ENCODE measurements at regions not wholly inside any gene's neighbourhood (a gene's known extent, or its start where the extent isn't known, plus 50 kb on each side); places are given as distances from the start of the nearest gene placed in this dataset.
A peak's percentile ranks its signal among the peaks of the same experiment; 100 is the strongest.
"Not testable (repeated sequence)": the region's sequence is repeated elsewhere in the genome, so short reads cannot be mapped to it uniquely, and the experiment has no call there.

DNA sequence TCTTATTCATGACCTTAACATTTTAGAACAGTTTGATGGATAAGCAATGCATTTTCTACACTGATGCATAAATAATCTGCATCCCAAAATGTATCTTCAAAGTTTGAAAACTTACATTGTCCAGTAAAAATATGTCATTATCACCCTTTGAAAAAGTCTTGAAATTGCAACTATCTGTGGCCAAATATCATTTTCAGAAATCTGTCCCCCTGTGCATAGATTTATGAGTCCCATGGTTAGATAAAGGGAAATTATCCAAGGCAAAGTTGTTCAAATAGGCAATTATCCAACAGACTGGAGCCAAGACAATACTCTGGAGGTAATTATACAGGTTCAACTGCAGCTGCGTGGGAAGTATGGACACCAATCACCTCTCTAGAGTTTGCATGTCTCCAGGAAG lies 182.5 kb upstream of the INTU start:
- DNase-seq: no peak

DNA sequence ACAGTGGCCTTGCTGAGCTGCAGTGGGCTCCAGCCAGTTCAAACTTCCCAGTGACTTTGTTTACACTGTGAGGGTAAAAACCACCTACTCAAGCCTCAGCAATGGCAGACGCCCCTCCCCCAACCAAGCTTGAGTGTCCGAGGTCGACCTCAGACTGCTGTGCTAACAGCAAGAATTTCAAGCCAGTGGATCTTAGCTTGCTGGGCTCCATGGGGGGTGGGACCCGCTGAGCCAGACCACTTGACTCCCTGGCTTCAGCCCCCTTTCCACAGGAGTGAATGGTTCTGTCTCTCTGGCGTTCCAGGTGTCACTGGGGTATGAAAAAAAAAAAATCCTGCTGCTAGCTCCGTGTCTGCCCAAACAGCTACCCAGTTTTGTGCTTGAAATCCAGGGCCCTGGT lies 168.9 kb upstream of the INTU start:
- no peak for DNase-seq

DNA sequence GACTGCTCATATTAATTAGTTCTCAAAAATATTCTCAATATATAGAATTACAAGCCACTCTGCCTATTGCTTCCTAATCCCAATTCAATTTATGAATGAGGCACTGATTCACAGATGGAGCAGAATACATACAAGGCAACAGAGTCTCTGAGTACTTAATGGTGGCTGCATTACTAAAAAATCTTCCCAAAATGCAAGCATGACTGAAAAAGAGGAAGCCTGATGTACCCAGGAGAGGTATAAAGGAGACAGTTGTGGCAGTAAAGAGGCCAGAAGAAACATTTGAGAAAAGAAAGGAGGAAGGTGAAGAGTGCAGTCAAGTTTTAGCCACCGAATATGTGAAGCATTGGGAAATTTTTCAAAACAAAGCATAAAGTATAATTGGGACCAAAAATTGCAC lies 163.2 kb upstream of the INTU start:
- DNase-seq: no peak

DNA sequence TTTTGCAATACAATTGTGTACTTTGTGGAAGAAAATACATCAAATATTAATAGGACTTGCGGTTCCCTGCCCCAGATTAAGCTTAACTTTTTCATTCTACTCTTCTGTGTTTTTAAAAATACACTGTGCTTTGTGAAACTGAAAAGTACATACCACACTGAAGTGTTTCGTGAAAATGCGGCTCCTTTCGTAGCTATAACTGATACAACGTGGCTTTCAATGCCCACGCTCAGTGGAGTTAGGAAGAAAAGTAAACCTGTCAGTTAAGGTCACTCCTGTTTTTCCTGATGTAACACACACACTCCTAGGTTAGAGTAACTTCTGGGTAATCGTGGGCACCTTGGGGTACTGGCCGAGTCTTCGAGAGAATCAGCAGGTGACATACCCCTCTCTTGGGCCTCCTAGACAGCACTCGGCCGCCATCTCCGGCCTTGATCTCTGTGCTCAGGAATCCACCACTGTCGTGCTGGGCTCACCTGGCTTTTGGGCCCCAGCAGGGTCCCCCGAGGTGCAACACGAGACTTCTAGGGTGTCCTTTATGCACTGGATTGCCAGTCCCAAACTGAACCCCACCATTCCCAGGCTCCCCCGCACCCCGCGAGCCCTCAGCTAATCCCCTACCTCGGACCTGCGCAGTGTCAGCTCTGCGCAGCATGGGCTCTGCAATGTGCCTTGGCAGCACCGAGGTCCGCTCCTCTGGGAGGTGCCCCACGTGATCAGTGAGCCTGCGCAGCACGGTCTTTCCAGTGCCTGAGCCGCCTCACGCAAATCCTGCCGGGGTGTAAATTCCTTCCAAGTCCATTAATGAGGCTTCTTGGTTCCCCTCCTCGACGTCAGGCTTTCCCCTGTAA lies 162.6 kb upstream of the INTU start:
- DNase-seq: no peak

DNA sequence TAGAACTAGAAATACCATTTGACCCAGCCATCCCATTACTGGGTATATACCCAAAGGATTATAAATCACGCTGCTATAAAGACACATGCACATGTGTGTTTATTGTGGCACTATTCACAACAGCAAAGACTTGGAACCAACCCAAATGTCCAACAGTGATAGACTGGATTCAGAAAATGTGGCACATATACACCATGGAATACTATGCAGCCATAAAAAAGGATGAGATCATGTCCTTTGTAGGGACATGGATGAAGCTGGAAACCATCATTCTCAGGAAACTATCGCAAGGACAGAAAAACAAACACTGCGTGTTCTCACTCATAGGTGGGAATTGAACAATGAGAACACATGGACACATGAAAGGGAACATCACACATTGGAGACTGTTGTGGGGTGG lies 154.5 kb upstream of the INTU start:
- DNase-seq: not testable (repeated sequence)

DNA sequence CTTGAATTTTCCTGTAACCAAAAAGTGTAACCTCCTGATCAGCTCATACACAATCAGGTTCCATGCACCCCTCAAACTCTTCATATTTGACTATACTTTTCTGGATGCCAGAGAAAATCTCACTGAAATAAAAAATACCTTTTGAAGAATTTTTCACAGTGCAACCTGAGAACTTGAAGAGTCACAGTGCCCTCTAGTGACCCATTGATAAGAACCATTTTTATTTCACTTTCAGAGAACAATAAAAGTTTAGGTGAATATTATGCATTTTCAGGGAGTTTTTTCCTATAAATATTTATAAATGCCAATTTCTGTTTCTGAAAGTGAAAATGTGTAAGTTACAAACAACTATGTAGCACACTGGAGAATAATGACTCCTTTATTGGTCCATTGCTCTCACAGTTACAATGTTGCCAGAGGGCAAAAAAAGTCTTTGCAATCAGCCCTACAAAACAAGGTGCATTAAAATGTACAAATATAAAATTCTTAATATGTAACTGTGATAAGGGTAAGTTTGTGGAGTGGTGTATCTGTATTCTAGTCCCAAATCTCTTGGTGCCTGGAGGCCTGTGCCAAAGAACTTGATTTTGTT lies 153.6 kb upstream of the INTU start:
- peak; percentile 5 for DNase-seq

DNA sequence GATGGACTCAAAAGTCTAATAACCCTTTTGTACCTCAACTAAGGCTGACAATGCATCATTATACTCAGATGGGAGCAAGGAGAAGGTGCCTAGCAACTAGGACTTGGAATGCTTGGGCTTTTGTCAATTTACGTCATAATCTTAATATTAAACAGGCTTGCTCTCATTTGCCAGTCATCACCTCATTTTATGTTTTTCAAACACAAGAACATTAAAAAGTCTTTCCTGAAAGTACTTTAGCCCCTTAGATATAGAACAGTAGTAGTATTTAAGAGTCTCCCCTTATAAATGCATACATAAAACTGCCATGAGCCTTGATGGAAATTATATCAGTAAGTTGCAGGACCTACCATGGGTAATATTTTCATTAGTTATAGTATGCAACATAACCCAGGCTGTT lies 150.7 kb upstream of the INTU start:
- no peak for DNase-seq

DNA sequence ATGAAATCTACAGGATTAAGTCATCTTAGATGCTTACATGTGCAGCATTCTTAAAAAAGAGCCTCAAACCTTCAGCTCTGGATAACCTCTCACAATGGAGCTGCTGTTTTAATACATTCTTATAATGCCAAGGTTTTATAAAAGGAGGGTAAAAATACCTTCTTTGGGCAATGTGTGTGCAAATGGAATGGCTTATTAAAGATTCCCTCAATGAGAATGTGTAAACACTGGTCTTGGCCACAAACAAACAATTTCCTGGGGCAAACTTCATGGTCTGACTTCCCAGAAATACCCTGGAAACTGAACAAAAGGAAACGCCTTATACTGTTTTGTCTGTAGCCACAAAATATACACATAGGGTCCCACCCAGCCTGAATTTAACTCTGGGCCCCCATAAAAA lies 148.6 kb upstream of the INTU start:
- DNase-seq: no peak

DNA sequence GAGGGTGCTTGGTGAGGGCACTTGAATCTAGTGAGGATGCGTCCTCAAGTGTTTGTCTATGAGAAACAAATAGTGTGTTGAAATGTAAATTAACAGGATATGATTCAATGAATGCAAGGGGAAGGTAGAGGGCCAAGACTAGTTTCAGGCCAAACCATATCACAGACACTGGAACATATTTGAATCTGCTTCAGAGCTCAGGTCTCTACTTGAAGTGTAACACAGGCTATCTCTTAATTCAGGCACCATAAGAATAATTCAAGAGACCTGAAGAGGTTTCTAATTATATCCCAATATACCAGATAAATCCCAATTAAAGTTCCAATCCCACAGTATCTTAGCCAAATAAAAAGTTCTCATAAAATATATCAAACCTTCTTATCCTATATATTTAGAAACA lies 146.5 kb upstream of the INTU start:
- no peak for DNase-seq

DNA sequence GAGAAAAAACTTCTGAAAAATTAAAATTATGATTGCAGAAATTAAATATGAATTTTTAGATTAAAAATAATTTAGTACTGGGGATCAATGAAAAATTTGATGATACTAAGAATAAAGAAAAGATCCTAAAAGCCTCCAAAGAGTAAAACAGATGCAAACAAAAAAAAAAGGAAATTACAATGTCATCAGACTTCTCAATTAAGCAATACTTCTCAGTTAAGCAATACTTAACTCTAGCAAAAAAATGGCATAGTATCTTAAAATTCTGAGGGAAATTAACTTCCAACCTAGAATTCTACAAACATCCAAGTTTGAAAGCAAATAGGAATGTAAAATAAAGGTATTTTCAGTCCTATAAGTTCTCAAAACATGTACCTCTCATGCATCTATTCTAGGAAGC lies 141.2 kb upstream of the INTU start:
- DNase-seq: peak; percentile 59

DNA sequence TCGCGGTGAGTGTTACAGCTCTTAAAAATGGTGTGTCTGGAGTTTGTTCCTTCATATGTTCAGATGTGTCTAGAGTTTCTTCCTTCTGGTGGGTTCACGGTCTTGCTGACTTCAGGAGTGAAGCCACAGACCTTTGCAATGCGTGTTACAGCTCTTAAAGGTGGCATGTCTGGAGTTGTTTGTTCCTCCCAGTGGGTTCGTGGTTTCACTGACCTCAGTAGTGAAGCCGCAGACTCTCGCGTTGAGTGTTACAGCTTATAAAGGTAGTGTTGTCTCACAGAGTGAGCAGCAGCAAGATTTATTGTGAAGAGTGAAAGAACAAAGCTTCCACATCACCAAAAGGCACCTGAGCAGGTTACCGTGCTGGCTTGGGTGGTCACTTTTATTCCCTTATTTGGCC lies 135.9 kb upstream of the INTU start:
- DNase-seq: not testable (repeated sequence)

DNA sequence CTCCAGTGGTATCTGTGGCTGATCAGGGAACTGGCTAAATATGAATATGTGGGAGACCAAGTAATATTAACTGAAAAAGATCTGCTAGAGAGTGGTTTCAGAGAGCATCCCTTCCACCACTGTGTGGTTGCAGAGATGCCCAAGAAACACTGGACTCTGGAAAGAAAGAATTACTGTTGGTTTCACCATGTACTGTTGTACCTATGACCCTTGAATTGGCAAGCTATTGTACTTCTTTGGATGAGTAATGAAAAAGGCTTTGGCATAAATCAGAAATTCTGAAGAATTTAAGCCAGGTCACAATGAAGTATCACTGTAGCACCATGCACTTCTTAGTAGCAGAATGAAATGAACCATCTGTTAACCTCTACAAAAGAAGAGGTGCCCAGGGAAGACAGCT lies 134.4 kb upstream of the INTU start:
- DNase-seq: no peak

DNA sequence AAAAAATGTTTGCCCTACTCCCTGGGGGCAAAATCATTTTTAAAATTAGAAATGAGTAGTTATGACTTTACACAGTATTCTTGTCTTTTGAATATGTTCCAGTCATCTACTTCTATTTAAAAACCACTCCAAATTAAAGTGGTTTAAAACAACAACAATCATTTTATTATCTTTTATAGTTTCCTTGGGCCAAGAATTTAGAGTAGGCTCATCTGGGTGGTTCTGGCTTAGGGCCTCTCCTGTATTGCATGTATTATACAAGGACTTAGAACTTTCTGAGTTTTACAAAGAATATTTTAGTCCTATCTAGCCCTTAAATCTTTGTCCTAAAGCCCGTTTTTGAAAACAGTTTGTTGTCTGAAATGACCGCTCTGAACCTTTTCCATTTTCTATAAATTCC lies 132.5 kb upstream of the INTU start:
- no peak for DNase-seq

DNA sequence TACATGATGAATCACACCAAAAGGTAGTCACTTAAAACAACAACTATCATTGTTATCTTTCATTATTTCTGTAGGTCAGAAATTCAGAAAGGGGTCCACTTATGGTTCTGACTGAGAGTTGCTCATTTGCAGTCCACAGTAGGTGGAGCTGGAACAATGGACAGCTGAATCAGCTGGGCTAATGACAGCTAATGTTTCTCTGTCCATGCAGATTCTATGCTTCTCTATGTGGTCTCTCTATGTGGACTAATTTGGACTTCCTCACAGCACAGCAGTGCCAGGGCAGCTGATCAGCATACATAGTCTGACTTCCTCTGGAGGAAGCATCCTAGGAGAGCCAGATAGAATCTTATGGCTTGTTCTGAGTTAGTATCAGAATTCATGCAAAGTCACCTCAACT lies 131.7 kb upstream of the INTU start:
- DNase-seq: peak; percentile 4

DNA sequence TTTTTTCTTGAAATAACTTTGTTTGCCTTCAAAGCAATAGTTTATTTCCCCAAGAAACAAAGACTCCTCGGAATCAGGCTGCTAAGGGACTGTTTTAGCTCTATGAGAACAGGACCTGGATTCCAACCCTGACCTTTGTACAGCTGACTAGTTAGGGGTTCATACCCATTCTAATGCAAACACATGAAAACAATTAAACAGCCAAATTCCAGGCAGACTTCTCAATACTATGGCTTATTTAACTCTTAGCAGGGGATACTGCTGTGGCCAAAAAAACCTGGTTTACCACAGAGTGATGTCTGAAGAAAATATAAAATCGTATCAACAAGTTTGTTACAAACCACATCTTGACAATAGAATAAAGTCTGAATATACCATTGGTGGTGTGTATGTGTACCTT lies 129.6 kb upstream of the INTU start:
- DNase-seq: no peak

DNA sequence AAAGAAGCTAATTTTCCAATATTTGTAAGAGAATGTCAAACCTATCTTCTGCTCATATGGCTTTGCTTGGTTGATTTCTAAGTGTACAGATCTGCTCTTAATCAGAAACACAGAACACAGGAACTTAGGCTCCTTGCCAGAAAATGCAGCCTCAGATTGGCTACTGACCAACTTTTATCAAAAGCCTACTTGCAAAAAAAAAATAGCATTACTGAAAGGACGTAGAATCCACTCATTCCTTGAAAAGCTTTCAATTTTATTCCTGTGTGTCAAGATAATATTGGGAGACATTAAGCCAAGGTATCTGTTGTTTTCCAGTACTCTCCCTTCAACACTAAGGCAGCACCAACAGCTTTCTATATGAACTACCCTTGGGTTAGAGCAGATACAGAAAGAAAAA lies 127.6 kb upstream of the INTU start:
- DNase-seq: no peak

DNA sequence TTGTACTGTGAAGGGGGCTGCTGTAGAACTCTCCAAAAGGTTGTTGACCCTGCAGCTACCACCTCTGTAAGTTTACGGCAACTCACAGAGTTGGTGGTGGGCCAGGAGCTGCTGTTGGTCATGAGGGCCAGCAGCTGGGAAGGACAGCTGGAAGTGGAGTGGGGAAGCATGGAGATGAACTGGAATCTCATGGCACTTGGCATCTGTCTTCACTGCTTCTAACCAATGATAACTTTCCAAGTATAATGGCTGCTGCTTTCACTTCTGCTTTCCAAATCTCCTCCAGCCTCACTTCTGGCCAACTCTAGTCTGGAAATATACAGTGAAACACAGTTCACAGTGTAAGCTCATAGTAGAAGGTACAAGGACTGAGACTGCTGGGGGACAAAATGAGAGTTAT lies 126.5 kb upstream of the INTU start:
- peak; percentile 2 for DNase-seq

DNA sequence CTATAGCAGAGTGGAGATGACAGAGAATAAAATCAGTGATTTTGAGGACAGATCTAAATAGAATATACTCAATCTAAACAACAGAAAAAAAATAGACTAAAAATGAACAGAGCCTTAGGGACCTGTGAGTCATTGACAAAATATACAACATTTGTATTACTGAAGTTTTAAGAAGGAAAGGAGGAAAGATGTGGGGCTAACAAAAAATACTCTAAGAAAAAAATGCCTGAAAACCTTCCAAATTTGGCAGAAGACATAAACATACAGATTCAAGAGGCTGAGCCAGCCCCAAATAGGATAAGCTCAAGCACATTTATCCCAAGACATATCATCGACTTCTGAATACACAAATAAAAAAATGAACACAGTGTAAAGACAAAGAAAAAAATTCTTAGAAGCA lies 123.6 kb upstream of the INTU start:
- no peak for DNase-seq

DNA sequence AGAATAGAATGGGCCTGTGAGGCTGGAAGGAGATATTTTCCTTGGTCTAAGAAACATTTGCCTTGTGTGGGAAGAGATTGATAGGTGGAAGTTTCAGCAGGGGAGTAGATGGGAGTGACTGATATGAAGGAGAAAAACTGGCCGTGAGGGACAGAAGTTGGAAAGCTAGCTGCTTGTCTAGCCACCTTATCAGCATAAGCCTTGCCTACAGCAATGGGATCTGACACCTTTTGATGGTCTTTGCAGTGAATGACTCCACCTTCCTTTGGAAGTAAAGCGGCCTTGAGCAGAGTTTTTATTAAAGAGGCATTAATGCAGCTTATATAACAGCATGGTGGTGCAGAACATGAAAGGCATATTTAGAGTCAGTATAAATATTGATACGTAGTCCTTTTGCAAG lies 120.1 kb upstream of the INTU start:
- not testable (repeated sequence) for DNase-seq

DNA sequence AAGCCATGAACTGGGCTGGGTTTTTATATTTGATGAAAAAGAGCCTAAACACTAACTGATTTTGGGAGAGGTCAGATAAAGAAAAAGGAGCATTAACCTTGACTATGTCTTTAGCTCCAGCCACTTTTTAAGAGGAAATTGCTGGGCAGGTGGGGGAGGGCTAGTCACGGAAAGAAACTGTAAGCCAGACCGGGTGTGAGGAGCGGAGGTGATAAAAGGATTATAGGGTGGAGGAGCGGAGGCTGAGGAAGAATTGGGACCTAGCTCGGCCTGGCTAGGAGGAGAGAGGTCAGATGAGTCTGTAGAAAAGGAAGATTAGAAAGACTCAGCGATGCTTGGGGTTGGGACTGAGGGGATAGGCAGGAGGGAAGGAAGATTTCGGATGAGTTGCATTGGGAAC lies 117.5 kb upstream of the INTU start:
- DNase-seq: not testable (repeated sequence)

DNA sequence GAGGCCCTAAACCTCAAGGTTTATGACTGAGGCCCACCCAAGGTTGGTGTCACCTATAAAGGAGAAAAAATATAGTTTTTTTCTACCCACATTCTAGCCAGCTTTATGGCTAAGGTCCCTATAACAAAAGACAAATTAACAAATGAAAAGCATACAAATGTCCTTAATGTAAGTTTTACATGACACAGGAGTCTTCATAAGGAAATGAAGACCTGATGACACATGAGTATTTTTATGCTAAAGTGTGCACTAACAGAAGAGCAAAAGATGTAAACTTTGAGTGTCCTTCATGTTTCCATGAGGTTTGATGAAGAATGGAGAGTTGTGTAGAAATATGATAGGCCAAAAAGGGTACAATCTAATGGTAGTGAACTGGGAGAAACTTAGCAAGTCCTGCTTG lies 114.7 kb upstream of the INTU start:
- DNase-seq: no peak

DNA sequence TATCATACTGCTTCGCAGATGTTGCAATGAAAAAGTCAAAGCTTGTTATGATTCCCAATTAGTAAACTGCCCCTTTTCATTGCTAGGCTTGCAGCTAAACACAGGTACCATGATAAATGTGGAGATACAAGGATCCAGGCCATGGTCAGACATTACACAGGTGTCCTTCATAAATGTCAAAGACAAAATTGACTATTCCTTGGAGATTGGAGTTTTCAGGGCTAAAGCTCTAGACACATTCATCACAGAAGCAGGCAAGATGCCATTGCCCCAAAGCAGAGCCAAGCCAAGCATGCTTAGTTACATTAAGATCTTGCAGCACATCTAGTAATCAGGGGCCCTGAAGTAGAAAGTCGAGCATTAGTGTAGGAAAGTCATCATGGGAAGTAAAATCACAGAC lies 111.3 kb upstream of the INTU start:
- DNase-seq: no peak

DNA sequence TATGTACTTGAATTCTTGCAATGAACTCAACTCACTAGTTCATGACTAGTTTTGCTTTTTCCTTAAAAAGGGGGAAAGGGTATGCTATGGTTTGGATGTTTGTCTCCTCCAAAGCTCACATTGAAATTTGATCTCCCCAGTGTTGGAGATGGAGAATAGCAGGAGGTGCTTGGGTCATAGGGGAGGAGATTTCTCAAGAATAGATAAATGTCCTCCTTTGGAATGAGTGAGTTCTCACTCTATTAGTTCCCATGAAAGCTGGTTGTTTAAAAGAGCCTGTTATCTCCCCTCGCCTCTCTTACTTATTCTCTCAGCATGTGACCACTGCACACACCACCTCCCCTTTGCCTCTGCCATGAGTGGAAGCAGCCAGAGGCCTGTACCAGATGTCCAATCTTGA lies 109.4 kb upstream of the INTU start:
- no peak for DNase-seq

DNA sequence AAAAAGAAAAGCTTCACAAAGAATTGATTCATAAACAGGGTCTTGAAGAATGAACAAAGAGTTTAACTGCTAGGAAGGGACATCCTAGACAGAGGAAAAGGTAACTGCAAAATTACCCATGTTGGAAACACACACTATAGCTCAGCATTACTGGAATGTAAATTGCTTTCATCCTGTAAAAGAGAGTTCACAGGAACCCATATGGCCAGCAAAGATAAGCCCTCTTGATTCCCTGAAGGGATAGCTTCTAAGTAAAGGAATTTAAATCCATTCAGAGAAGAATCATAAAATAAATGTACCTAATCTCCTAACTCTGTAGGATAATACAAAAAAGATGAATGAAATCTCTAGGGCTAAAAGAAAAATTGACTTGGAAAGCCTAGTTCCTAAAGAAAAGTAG lies 107.1 kb upstream of the INTU start:
- DNase-seq: no peak

DNA sequence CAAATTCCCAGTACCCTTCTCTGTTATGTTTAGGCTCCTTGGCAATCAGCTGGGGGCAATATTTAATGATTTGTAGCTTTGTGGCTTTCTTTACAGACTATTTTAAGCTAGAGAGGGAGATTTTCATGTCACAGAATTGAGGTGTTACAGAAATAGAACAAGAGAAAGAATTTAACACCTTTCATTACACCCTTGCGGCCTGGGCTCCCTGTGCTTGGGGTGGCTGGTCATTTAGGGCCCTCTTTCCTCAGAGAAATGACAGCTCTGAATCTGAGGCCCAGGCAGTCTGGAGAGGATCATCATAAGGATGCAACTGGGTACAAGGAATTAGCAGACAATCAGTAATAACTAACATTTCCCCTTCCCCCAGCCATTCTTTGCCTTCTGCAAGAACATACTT lies 104.5 kb upstream of the INTU start:
- no peak for DNase-seq
